ENCODE measurements at regions not wholly inside any gene's neighbourhood (a gene's known extent, or its start where the extent isn't known, plus 50 kb on each side); places are given as distances from the start of the nearest gene placed in this dataset.
A peak's percentile ranks its signal among the peaks of the same experiment; 100 is the strongest.

GRCh38 chr2:59930430-59930829 is 623.0 kb downstream of the BCL11A start:
- peaks cover 6% of the 10 kb centered on the region in 2 donors for H3K36me3 Mint-ChIP-seq
- ATAC-seq (ENCODE audit: low read depth in 2 of 2) (peak; percentile 37 to 54), DNase-seq (no peak)
- peaks cover 0 to 14% (median 7%) of the 10 kb centered on the region in 7 donors for H3K9me3 Mint-ChIP-seq
- peak overlapping the region in 4 of 8 donors; percentile 0 to 61 (median 40) for H3K4me3 Mint-ChIP-seq
- H3K27ac Mint-ChIP-seq, result peak overlapping the region in 2 of 6 donors; percentile 36 to 63
- peaks cover 10 to 19% (median 13%) of the 10 kb centered on the region in 3 donors for H3K4me1 Mint-ChIP-seq
- no peaks in the 10 kb centered on the region for H3K27me3 Mint-ChIP-seq

GRCh38 chr2:59926731-59927130 is 626.7 kb downstream of the BCL11A start:
- no peak overlapping the region for H3K4me3 Mint-ChIP-seq
- H3K9me3 Mint-ChIP-seq, result peaks cover 0 to 5% (median 3%) of the 10 kb centered on the region in 7 donors
- peaks cover 0 to 4% of the 10 kb centered on the region in 2 donors for H3K36me3 Mint-ChIP-seq
- peaks cover 10 to 19% (median 13%) of the 10 kb centered on the region in 3 donors for H3K4me1 Mint-ChIP-seq
- DNase-seq (no peak), ATAC-seq (ENCODE audit: low read depth in 2 of 2) (no peak)
- no peaks in the 10 kb centered on the region for H3K27me3 Mint-ChIP-seq
- no peak overlapping the region for H3K27ac Mint-ChIP-seq

- H3K27me3 Mint-ChIP-seq, result no peaks in the 10 kb centered on the region
- peaks cover 0 to 3% (median 0%) of the 10 kb centered on the region in 7 donors for H3K9me3 Mint-ChIP-seq
- ATAC-seq (ENCODE audit: low read depth in 2 of 2), result no peak
- H3K4me1 Mint-ChIP-seq, result peaks cover 6 to 10% (median 7%) of the 10 kb centered on the region in 3 donors
- no peak overlapping the region for H3K4me3 Mint-ChIP-seq
- no peaks in the 10 kb centered on the region for H3K36me3 Mint-ChIP-seq
- no peak for DNase-seq
- no peak overlapping the region for H3K27ac Mint-ChIP-seq
These were observed 628.1 kb downstream of the BCL11A start for GRCh38 chr2:59925321-59925720.

GRCh38 chr2:59924346-59924745 is 629.1 kb downstream of the BCL11A start:
- no peak for DNase-seq
- peaks cover 0 to 3% (median 0%) of the 10 kb centered on the region in 7 donors for H3K9me3 Mint-ChIP-seq
- no peaks in the 10 kb centered on the region for H3K36me3 Mint-ChIP-seq
- no peak overlapping the region for H3K27ac Mint-ChIP-seq
- no peak for ATAC-seq (ENCODE audit: low read depth in 2 of 2)
- no peaks in the 10 kb centered on the region for H3K27me3 Mint-ChIP-seq
- no peak overlapping the region for H3K4me3 Mint-ChIP-seq
- H3K4me1 Mint-ChIP-seq, result peaks cover 0 to under 1% (median 0%) of the 10 kb centered on the region in 3 donors

GRCh38 chr2:59922450-59922849 is 631.0 kb downstream of the BCL11A start:
- ATAC-seq (ENCODE audit: low read depth in 2 of 2) (no peak), DNase-seq (no peak)
- Mint-ChIP-seq H3K4me3 (no peak overlapping the region), H3K36me3 (no peaks in the 10 kb centered on the region), H3K9me3 (peaks cover 0 to 3% (median 0%) of the 10 kb centered on the region in 7 donors), H3K27me3 (no peaks in the 10 kb centered on the region), H3K27ac (no peak overlapping the region), H3K4me1 (no peaks in the 10 kb centered on the region)

- ATAC-seq (ENCODE audit: low read depth in 2 of 2) (no peak), DNase-seq (no peak)
- no peaks in the 10 kb centered on the region for H3K27me3 Mint-ChIP-seq
- no peaks in the 10 kb centered on the region for H3K4me1 Mint-ChIP-seq
- H3K36me3 Mint-ChIP-seq, result no peaks in the 10 kb centered on the region
- H3K9me3 Mint-ChIP-seq, result peaks cover 0 to 3% (median 0%) of the 10 kb centered on the region in 7 donors
- no peak overlapping the region for H3K4me3 Mint-ChIP-seq
- H3K27ac Mint-ChIP-seq, result no peak overlapping the region
These were observed 631.7 kb downstream of the BCL11A start for GRCh38 chr2:59921743-59922142.

GRCh38 chr2:59920961-59921360 is 632.5 kb downstream of the BCL11A start:
- Mint-ChIP-seq H3K27me3 (no peaks in the 10 kb centered on the region), H3K4me1 (no peaks in the 10 kb centered on the region), H3K4me3 (peak overlapping the region in 1 of 8 donors; percentile 73), H3K36me3 (no peaks in the 10 kb centered on the region), H3K9me3 (peaks cover 0 to 2% (median 0%) of the 10 kb centered on the region in 7 donors), H3K27ac (no peak overlapping the region)
- ATAC-seq (ENCODE audit: low read depth in 2 of 2) (no peak), DNase-seq (no peak)

- no peaks in the 10 kb centered on the region for H3K36me3 Mint-ChIP-seq
- DNase-seq (no peak), ATAC-seq (ENCODE audit: low read depth in 2 of 2) (no peak)
- no peaks in the 10 kb centered on the region for H3K4me1 Mint-ChIP-seq
- H3K9me3 Mint-ChIP-seq, result peaks cover 0 to 2% (median 0%) of the 10 kb centered on the region in 7 donors
- H3K4me3 Mint-ChIP-seq, result no peak overlapping the region
- no peak overlapping the region for H3K27ac Mint-ChIP-seq
- no peaks in the 10 kb centered on the region for H3K27me3 Mint-ChIP-seq
These were observed 633.1 kb downstream of the BCL11A start for GRCh38 chr2:59920307-59920706.

GRCh38 chr2:59919579-59919978 is 633.9 kb downstream of the BCL11A start:
- H3K4me3 Mint-ChIP-seq, result no peak overlapping the region
- no peak for ATAC-seq (ENCODE audit: low read depth in 2 of 2)
- peaks cover 0 to 2% (median 0%) of the 10 kb centered on the region in 7 donors for H3K9me3 Mint-ChIP-seq
- H3K27ac Mint-ChIP-seq, result no peak overlapping the region
- H3K4me1 Mint-ChIP-seq, result no peaks in the 10 kb centered on the region
- H3K27me3 Mint-ChIP-seq, result no peaks in the 10 kb centered on the region
- no peak for DNase-seq
- H3K36me3 Mint-ChIP-seq, result no peaks in the 10 kb centered on the region

GRCh38 chr2:59912042-59912441 is 641.4 kb downstream of the BCL11A start:
- ATAC-seq (ENCODE audit: low read depth in 2 of 2) (no peak), DNase-seq (no peak)
- peaks cover 0 to 2% (median 0%) of the 10 kb centered on the region in 7 donors for H3K9me3 Mint-ChIP-seq
- peaks cover 16 to 28% (median 24%) of the 10 kb centered on the region in 3 donors for H3K4me1 Mint-ChIP-seq
- no peaks in the 10 kb centered on the region for H3K27me3 Mint-ChIP-seq
- H3K36me3 Mint-ChIP-seq, result no peaks in the 10 kb centered on the region
- no peak overlapping the region for H3K4me3 Mint-ChIP-seq
- no peak overlapping the region for H3K27ac Mint-ChIP-seq

- Mint-ChIP-seq H3K27me3 (peaks cover 0 to 5% (median 0%) of the 10 kb centered on the region in 3 donors), H3K36me3 (no peaks in the 10 kb centered on the region), H3K4me3 (peak overlapping the region in 4 of 8 donors; percentile 1 to 57 (median 29)), H3K9me3 (peaks cover 0 to 2% (median 0%) of the 10 kb centered on the region in 7 donors), H3K4me1 (peaks cover 16 to 28% (median 24%) of the 10 kb centered on the region in 3 donors), H3K27ac (peak overlapping the region in 2 of 6 donors; percentile 13 to 24)
- no peak for DNase-seq
- no peak for ATAC-seq (ENCODE audit: low read depth in 2 of 2)
These were observed 643.3 kb downstream of the BCL11A start for GRCh38 chr2:59910166-59910565.

- DNase-seq (peak; percentile 12), ATAC-seq (ENCODE audit: low read depth in 2 of 2) (peak in 1 of 2 donors; percentile 57)
- Mint-ChIP-seq H3K9me3 (peaks cover 0 to 2% (median 0%) of the 10 kb centered on the region in 7 donors), H3K4me3 (peak overlapping the region in 4 of 8 donors; percentile 6 to 73 (median 40)), H3K27ac (peak overlapping the region in 4 of 6 donors; percentile 27 to 48 (median 34)), H3K27me3 (peaks cover 0 to 5% (median 0%) of the 10 kb centered on the region in 3 donors), H3K4me1 (peaks cover 16 to 28% (median 24%) of the 10 kb centered on the region in 3 donors), H3K36me3 (no peaks in the 10 kb centered on the region)
These were observed 644.3 kb downstream of the BCL11A start for GRCh38 chr2:59909147-59909546.

- Mint-ChIP-seq H3K27me3 (peaks cover 0 to 5% (median 0%) of the 10 kb centered on the region in 3 donors), H3K27ac (no peak overlapping the region), H3K4me3 (no peak overlapping the region), H3K9me3 (no peaks in the 10 kb centered on the region), H3K36me3 (no peaks in the 10 kb centered on the region), H3K4me1 (peaks cover 16 to 26% (median 24%) of the 10 kb centered on the region in 3 donors)
- no peak for DNase-seq
- ATAC-seq (ENCODE audit: low read depth in 2 of 2), result no peak
These were observed 647.7 kb downstream of the BCL11A start for GRCh38 chr2:59905731-59906130.

- peaks cover 0 to 5% (median 0%) of the 10 kb centered on the region in 3 donors for H3K27me3 Mint-ChIP-seq
These were observed 649.4 kb downstream of the BCL11A start for GRCh38 chr2:59903994-59904544.

More at GRCh38 chr2:59903994-59904544, 649.4 kb downstream of the BCL11A start:
- ATAC-seq (ENCODE audit: low read depth in 2 of 2) (no peak), DNase-seq (no peak)
- no peaks in the 10 kb centered on the region for H3K36me3 Mint-ChIP-seq
- no peak overlapping the region for H3K27ac Mint-ChIP-seq
- H3K4me3 Mint-ChIP-seq, result no peak overlapping the region
- H3K4me1 Mint-ChIP-seq, result peaks cover 5 to 11% (median 10%) of the 10 kb centered on the region in 3 donors
- no peaks in the 10 kb centered on the region for H3K9me3 Mint-ChIP-seq

Data from naive B cell (primary cell).